C4-2B (cell line): ENCODE measurements at regions not wholly inside any gene's neighbourhood (a gene's known extent, or its start where the extent isn't known, plus 50 kb on each side); places are given as distances from the start of the nearest gene placed in this dataset.

Experiments
- ZFX ChIP-seq: fragments of 450-650 bp; IDR thresholded peaks from 2 replicates; pipeline ENCODE4 v1.6.1; 2017
- TF ChIP-seq, protein P1 (sequence below): fragments of 450-650 bp; conservative IDR thresholded peaks from 2 replicates; pipeline ENCODE4 v1.5.1; 2017; ENCODE audit warnings: mild to moderate bottlenecking

- TF ChIP-seq, protein P1, sequence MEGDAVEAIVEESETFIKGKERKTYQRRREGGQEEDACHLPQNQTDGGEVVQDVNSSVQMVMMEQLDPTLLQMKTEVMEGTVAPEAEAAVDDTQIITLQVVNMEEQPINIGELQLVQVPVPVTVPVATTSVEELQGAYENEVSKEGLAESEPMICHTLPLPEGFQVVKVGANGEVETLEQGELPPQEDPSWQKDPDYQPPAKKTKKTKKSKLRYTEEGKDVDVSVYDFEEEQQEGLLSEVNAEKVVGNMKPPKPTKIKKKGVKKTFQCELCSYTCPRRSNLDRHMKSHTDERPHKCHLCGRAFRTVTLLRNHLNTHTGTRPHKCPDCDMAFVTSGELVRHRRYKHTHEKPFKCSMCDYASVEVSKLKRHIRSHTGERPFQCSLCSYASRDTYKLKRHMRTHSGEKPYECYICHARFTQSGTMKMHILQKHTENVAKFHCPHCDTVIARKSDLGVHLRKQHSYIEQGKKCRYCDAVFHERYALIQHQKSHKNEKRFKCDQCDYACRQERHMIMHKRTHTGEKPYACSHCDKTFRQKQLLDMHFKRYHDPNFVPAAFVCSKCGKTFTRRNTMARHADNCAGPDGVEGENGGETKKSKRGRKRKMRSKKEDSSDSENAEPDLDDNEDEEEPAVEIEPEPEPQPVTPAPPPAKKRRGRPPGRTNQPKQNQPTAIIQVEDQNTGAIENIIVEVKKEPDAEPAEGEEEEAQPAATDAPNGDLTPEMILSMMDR, result no peak
- no peak for TF ChIP-seq ZFX
Measured at GRCh38 chr1:94355485-94355980, 62.7 kb upstream of the ABCD3 start.
